Chondrocyte (in vitro differentiated cells): ENCODE measurements at regions not wholly inside any gene's neighbourhood (a gene's known extent, or its start where the extent isn't known, plus 50 kb on each side); places are given as distances from the start of the nearest gene placed in this dataset.
A peak's percentile ranks its signal among the peaks of the same experiment; 100 is the strongest.

ENCODE experiments used
- DNase-seq: peaks from one replicate; pipeline ENCODE4 v3.0.0; 2021; ENCODE audit warnings: mixed read lengths, low spot score
- H3K27ac Mint-ChIP-seq: one replicate; pipeline ENCODE4 v1.8.0; 2021; ENCODE audit warnings: mild to moderate bottlenecking, moderate library complexity, mixed read lengths; ENCODE audit not compliant: unreplicated experiment
- H3K27me3 Mint-ChIP-seq: 2 replicates; pipeline ENCODE4 v1.8.0; 2021; ENCODE audit warnings: low read depth, mixed read lengths
- H3K36me3 Mint-ChIP-seq: 2 replicates; pipeline ENCODE4 v1.8.0; 2021; ENCODE audit warnings: low read depth, mixed read lengths
- H3K4me1 Mint-ChIP-seq: 2 replicates; pipeline ENCODE4 v1.8.0; 2021; ENCODE audit warnings: low read depth, mild to moderate bottlenecking, mixed read lengths
- H3K4me3 Mint-ChIP-seq: one replicate; pipeline ENCODE4 v1.8.0; 2021; ENCODE audit warnings: mild to moderate bottlenecking, moderate library complexity, mixed read lengths; ENCODE audit not compliant: unreplicated experiment
- H3K9me3 Mint-ChIP-seq: 2 replicates; pipeline ENCODE4 v1.8.0; 2021; ENCODE audit warnings: low read depth, mixed read lengths
- CTCF ChIP-seq: fragments of 200-600 bp; sonication (generic); IDR thresholded peaks from 2 replicates; pipeline ENCODE4 v1.5.0; 2021; ENCODE audit warnings: antibody characterized with exemption, mild to moderate bottlenecking, moderate library complexity

- no peak overlapping the region for H3K27ac Mint-ChIP-seq
- H3K36me3 Mint-ChIP-seq, result no peaks in the 10 kb centered on the region
- H3K9me3 Mint-ChIP-seq, result peaks cover 12% of the 10 kb centered on the region
- TF ChIP-seq CTCF, result no peak
- H3K27me3 Mint-ChIP-seq, result peaks cover 3% of the 10 kb centered on the region
- H3K4me3 Mint-ChIP-seq, result no peak overlapping the region
- DNase-seq, result peak; percentile 39
- H3K4me1 Mint-ChIP-seq, result no peaks in the 10 kb centered on the region
Measured at GRCh38 chr18:53819174-53819573, 405.3 kb downstream of the MBD2 start.

GRCh38 chr18:53817976-53818950 lies 406.2 kb downstream of the MBD2 start:
- no peak for DNase-seq
- TF ChIP-seq CTCF, result no peak
- Mint-ChIP-seq H3K27ac (no peak overlapping the region), H3K4me1 (no peaks in the 10 kb centered on the region), H3K27me3 (peaks cover 3% of the 10 kb centered on the region), H3K4me3 (no peak overlapping the region), H3K36me3 (no peaks in the 10 kb centered on the region), H3K9me3 (peaks cover 7% of the 10 kb centered on the region)

GRCh38 chr18:53800171-53800570 lies 424.3 kb downstream of the MBD2 start:
- no peak for TF ChIP-seq CTCF
- no peak for DNase-seq
- peaks cover 11% of the 10 kb centered on the region for H3K4me1 Mint-ChIP-seq
- H3K27me3 Mint-ChIP-seq, result no peaks in the 10 kb centered on the region
- no peak overlapping the region for H3K4me3 Mint-ChIP-seq
- peaks cover 22% of the 10 kb centered on the region for H3K9me3 Mint-ChIP-seq
- H3K36me3 Mint-ChIP-seq, result no peaks in the 10 kb centered on the region
- H3K27ac Mint-ChIP-seq, result no peak overlapping the region

DNA sequence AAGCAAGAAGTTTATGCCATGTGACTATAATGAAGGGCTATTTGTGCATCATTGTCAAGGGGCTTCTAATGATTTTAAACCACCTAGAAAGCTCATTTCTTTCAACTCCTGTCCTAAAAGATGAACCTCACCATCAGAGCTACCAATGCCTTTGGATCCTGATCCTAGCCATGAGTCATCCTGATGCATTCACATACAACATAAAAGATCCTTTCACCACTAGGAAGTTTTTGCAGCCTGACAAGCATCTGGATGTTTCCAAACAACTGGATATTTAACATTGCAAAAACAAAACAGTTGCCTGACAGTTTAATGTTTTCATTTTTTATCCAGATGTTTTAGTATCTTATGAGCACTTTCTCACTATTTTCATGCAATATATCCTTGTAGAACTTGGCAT lies 425.3 kb downstream of the MBD2 start:
- peaks cover 11% of the 10 kb centered on the region for H3K4me1 Mint-ChIP-seq
- no peaks in the 10 kb centered on the region for H3K36me3 Mint-ChIP-seq
- peaks cover 17% of the 10 kb centered on the region for H3K9me3 Mint-ChIP-seq
- H3K27ac Mint-ChIP-seq, result no peak overlapping the region
- H3K4me3 Mint-ChIP-seq, result no peak overlapping the region
- H3K27me3 Mint-ChIP-seq, result no peaks in the 10 kb centered on the region
- DNase-seq, result no peak
- TF ChIP-seq CTCF, result no peak

- H3K9me3 Mint-ChIP-seq, result peaks cover 16% of the 10 kb centered on the region
- no peak for TF ChIP-seq CTCF
- H3K4me1 Mint-ChIP-seq, result peaks cover 11% of the 10 kb centered on the region
- H3K27ac Mint-ChIP-seq, result no peak overlapping the region
- H3K36me3 Mint-ChIP-seq, result no peaks in the 10 kb centered on the region
- DNase-seq, result no peak
- H3K27me3 Mint-ChIP-seq, result no peaks in the 10 kb centered on the region
- H3K4me3 Mint-ChIP-seq, result no peak overlapping the region
Measured at GRCh38 chr18:53798516-53798915, 426.0 kb downstream of the MBD2 start.
